Thyroid gland (tissue), 4 donors: ENCODE measurements at regions not wholly inside any gene's neighbourhood (a gene's known extent, or its start where the extent isn't known, plus 50 kb on each side); places are given as distances from the start of the nearest gene placed in this dataset.

Experiments used
- POLR2A ChIP-seq, 2 donors: fragments of 450-650 bp; IDR thresholded peaks; one replicate each; pipeline ENCODE4 v1.6.1; 2017; ENCODE audit warnings: antibody characterized with exemption in 2 of 2, mild to moderate bottlenecking in 2 of 2, moderate library complexity in 1 of 2
- TF ChIP-seq, protein P1 (sequence below), 6 experiments: fragments of 200-600 bp in 3 of 6; fragments of 450-650 bp in 3 of 6; sonication (generic) in 3 of 6; IDR thresholded peaks; one replicate each; pipeline ENCODE4 v1.5.1; 2016 to 2019; ENCODE audit warnings: antibody characterized with exemption in 6 of 6, mild to moderate bottlenecking in 2 of 6, inconsistent platforms in 1 of 6, moderate library complexity in 1 of 6

DNA sequence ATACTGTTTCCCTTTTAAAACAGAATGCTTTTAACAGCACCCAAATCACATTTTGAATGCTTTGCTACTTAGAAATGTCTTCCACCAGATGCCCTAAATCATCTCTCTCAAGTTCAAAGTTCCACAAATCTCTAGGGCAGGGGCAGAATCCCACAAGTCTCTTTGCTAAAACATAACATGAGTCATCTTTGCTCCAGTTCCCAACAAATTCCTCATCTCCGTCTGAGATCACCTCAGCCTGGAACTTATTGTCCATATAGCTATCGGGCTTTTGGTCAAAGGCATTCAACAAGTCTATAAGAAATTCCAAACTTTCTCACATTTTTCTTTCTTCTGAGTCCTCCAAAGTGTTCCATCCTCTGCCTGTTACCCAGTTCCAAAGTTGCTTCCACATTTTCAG lies 1374.5 kb upstream of the NXPH2 start:
- TF ChIP-seq, protein P1, sequence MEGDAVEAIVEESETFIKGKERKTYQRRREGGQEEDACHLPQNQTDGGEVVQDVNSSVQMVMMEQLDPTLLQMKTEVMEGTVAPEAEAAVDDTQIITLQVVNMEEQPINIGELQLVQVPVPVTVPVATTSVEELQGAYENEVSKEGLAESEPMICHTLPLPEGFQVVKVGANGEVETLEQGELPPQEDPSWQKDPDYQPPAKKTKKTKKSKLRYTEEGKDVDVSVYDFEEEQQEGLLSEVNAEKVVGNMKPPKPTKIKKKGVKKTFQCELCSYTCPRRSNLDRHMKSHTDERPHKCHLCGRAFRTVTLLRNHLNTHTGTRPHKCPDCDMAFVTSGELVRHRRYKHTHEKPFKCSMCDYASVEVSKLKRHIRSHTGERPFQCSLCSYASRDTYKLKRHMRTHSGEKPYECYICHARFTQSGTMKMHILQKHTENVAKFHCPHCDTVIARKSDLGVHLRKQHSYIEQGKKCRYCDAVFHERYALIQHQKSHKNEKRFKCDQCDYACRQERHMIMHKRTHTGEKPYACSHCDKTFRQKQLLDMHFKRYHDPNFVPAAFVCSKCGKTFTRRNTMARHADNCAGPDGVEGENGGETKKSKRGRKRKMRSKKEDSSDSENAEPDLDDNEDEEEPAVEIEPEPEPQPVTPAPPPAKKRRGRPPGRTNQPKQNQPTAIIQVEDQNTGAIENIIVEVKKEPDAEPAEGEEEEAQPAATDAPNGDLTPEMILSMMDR (IDR thresholded peaks at IDR 0.05) = no peak
- no peak for TF ChIP-seq POLR2A (IDR thresholded peaks at IDR 0.05)
